ENCODE measurements at regions not wholly inside any gene's neighbourhood (a gene's known extent, or its start where the extent isn't known, plus 50 kb on each side); places are given as distances from the start of the nearest gene placed in this dataset.
"Not testable (repeated sequence)": the region's sequence is repeated elsewhere in the genome, so short reads cannot be mapped to it uniquely, and the experiment has no call there.

- in situ Hi-C loops (cut with HindIII; ENCODE audit: low sequenced_read_pairs) = no loop called here
Observed at GRCh38 chr2:187078297-187078696, 229.3 kb upstream of the ZSWIM2 start.

- in situ Hi-C loops (cut with HindIII; ENCODE audit: low sequenced_read_pairs) = no loop called here
Observed at GRCh38 chr2:187075671-187076070, 226.7 kb upstream of the ZSWIM2 start.

- in situ Hi-C loops (cut with HindIII; ENCODE audit: low sequenced_read_pairs) = no loop called here
Observed at GRCh38 chr2:187075199-187075635, 226.2 kb upstream of the ZSWIM2 start.

- in situ Hi-C loops (cut with HindIII; ENCODE audit: low sequenced_read_pairs) = no loop called here
Observed at GRCh38 chr2:187058198-187058597, 209.2 kb upstream of the ZSWIM2 start.

- in situ Hi-C loops (cut with HindIII; ENCODE audit: low sequenced_read_pairs) = no loop called here
Observed at GRCh38 chr2:187057466-187057865, 208.5 kb upstream of the ZSWIM2 start.

GRCh38 chr2:187056416-187057334 lies 207.7 kb upstream of the ZSWIM2 start:
- in situ Hi-C loops (cut with HindIII; ENCODE audit: low sequenced_read_pairs) = no loop called here

- in situ Hi-C loops (cut with HindIII; ENCODE audit: low sequenced_read_pairs) = no loop called here
Observed at GRCh38 chr2:187055463-187055862, 206.5 kb upstream of the ZSWIM2 start.

- in situ Hi-C loops (cut with HindIII; ENCODE audit: low sequenced_read_pairs) = loop anchor here (5.0 kb wide), 1 partner anchor 73 kb away; no protein-coding TSS in a partner anchor
Observed at GRCh38 chr2:187054501-187055319, 205.7 kb upstream of the ZSWIM2 start.

GRCh38 chr2:187051350-187051749 lies 202.4 kb upstream of the ZSWIM2 start:
- in situ Hi-C loops (cut with HindIII; ENCODE audit: low sequenced_read_pairs) = loop anchor here (5.0 kb wide), 1 partner anchor 76 kb away; no protein-coding TSS in a partner anchor

- in situ Hi-C loops (cut with HindIII; ENCODE audit: low sequenced_read_pairs) = loop anchor here (5.0 kb wide), 1 partner anchor 77 kb away; no protein-coding TSS in a partner anchor
Observed at GRCh38 chr2:187050409-187050998, 201.5 kb upstream of the ZSWIM2 start.

- in situ Hi-C loops (cut with HindIII; ENCODE audit: low sequenced_read_pairs) = loop anchor here (5.0 kb wide), 1 partner anchor 55 kb away; no protein-coding TSS in a partner anchor
Observed at GRCh38 chr2:187037310-187037709, 188.3 kb upstream of the ZSWIM2 start.

- in situ Hi-C loops (cut with HindIII; ENCODE audit: low sequenced_read_pairs) = no loop called here
Observed at GRCh38 chr2:187034434-187034833, 185.5 kb upstream of the ZSWIM2 start.

- in situ Hi-C loops (cut with HindIII; ENCODE audit: low sequenced_read_pairs) = no loop called here
Observed at GRCh38 chr2:187024739-187025138, 175.8 kb upstream of the ZSWIM2 start.

- in situ Hi-C loops (cut with HindIII; ENCODE audit: low sequenced_read_pairs) = not testable (repeated sequence)
Observed at GRCh38 chr2:187023996-187024395, 175.0 kb upstream of the ZSWIM2 start.

GRCh38 chr2:187017438-187017837 lies 168.5 kb upstream of the ZSWIM2 start:
- in situ Hi-C loops (cut with HindIII; ENCODE audit: low sequenced_read_pairs) = no loop called here

- in situ Hi-C loops (cut with HindIII; ENCODE audit: low sequenced_read_pairs) = no loop called here
Observed at GRCh38 chr2:187013058-187013457, 164.1 kb upstream of the ZSWIM2 start.

GRCh38 chr2:187011206-187011832 lies 162.3 kb upstream of the ZSWIM2 start:
- in situ Hi-C loops (cut with HindIII; ENCODE audit: low sequenced_read_pairs) = no loop called here

- in situ Hi-C loops (cut with HindIII; ENCODE audit: low sequenced_read_pairs) = no loop called here
Observed at GRCh38 chr2:187009483-187010239, 160.7 kb upstream of the ZSWIM2 start.

- in situ Hi-C loops (cut with HindIII; ENCODE audit: low sequenced_read_pairs) = no loop called here
Observed at GRCh38 chr2:187008111-187008510, 159.1 kb upstream of the ZSWIM2 start.

GRCh38 chr2:187003611-187004010 lies 154.6 kb upstream of the ZSWIM2 start:
- in situ Hi-C loops (cut with HindIII; ENCODE audit: low sequenced_read_pairs) = no loop called here

Data from endothelial cell of hepatic sinusoid (primary cell).